ENCODE measurements at regions not wholly inside any gene's neighbourhood (a gene's known extent, or its start where the extent isn't known, plus 50 kb on each side); places are given as distances from the start of the nearest gene placed in this dataset.

GRCh38 chr4:100891808-100892207, 374.0 kb upstream of the EMCN start:
- Histone ChIP-seq H2AFZ (ENCODE audit: low read length) (no peak overlapping the region), H3K4me1 (ENCODE audit: insufficient read depth, low read length) (peaks cover 6% of the 10 kb centered on the region), H3K27ac (ENCODE audit: low read depth, low read length) (no peak overlapping the region), H3K36me3 (ENCODE audit: insufficient read depth, low read length) (no peaks in the 10 kb centered on the region), H3K79me2 (ENCODE audit: insufficient read depth, low read length) (no peaks in the 10 kb centered on the region), H3K4me3 (ENCODE audit: insufficient read depth, low read length) (no peak overlapping the region), H3K4me2 (ENCODE audit: insufficient read depth, low read length) (no peak overlapping the region), H3K9me3 (ENCODE audit: low read depth, low read length) (no peaks in the 10 kb centered on the region), H3K27me3 (ENCODE audit: insufficient read depth, low read length) (no peaks in the 10 kb centered on the region), H4K20me1 (ENCODE audit: insufficient read depth, low read length) (no peaks in the 10 kb centered on the region)
- no peak for DNase-seq (ENCODE audit: insufficient read length, low spot score, missing footprints)
- TF ChIP-seq CTCF (IDR thresholded peaks at IDR 0.05; ENCODE audit: extremely low read depth, low read depth, low read length): no peak

DNA sequence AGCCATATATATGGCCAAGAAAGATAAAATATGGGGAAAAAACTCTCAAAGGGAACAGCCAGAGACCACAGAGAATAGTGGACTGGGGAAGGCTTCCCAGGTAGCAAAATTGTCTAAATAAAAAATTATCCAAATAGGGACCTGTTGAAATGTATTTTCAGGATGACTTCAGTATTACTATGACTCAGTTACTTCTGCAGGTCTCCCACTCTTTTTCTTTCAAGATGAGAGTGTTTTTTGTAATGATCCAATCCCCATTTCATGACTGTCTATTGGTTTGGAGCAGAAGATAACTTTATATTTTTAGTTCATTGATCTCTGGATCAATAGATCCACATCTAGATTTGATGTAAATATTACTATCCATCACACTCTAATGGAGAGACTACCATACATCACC, 372.1 kb upstream of the EMCN start:
- TF ChIP-seq CTCF (IDR thresholded peaks at IDR 0.05; ENCODE audit: extremely low read depth, low read depth, low read length): no peak
- Histone ChIP-seq H3K9me3 (ENCODE audit: low read depth, low read length) (no peaks in the 10 kb centered on the region), H4K20me1 (ENCODE audit: insufficient read depth, low read length) (no peaks in the 10 kb centered on the region), H3K36me3 (ENCODE audit: insufficient read depth, low read length) (no peaks in the 10 kb centered on the region), H3K4me1 (ENCODE audit: insufficient read depth, low read length) (no peaks in the 10 kb centered on the region), H3K4me2 (ENCODE audit: insufficient read depth, low read length) (no peak overlapping the region), H3K4me3 (ENCODE audit: insufficient read depth, low read length) (no peak overlapping the region), H2AFZ (ENCODE audit: low read length) (no peak overlapping the region), H3K27me3 (ENCODE audit: insufficient read depth, low read length) (no peaks in the 10 kb centered on the region), H3K27ac (ENCODE audit: low read depth, low read length) (no peak overlapping the region), H3K79me2 (ENCODE audit: insufficient read depth, low read length) (no peaks in the 10 kb centered on the region)
- DNase-seq (ENCODE audit: insufficient read length, low spot score, missing footprints): no peak

DNA sequence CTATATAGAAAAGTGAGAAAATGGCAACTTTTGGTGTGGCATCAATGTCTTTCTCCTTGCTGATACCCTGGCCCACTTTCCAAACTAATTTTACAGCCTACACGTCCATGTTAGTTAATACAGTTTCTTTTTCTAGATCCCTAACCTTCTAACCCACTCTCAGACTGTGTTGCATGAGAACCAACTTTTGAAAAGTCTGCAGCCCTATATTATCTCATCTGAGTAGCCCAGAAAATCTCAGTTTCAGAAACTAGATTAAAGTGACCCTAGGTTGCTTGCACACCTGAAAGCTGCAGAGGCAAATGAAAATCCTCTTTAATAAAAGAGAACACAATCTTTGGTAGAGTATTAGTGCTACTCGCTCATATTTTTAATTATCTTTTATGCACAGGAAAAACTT, 371.6 kb upstream of the EMCN start:
- Histone ChIP-seq H3K36me3 (ENCODE audit: insufficient read depth, low read length) (no peaks in the 10 kb centered on the region), H2AFZ (ENCODE audit: low read length) (no peak overlapping the region), H3K27ac (ENCODE audit: low read depth, low read length) (no peak overlapping the region), H4K20me1 (ENCODE audit: insufficient read depth, low read length) (no peaks in the 10 kb centered on the region), H3K4me3 (ENCODE audit: insufficient read depth, low read length) (no peak overlapping the region), H3K27me3 (ENCODE audit: insufficient read depth, low read length) (no peaks in the 10 kb centered on the region), H3K4me1 (ENCODE audit: insufficient read depth, low read length) (no peaks in the 10 kb centered on the region), H3K9me3 (ENCODE audit: low read depth, low read length) (no peaks in the 10 kb centered on the region), H3K79me2 (ENCODE audit: insufficient read depth, low read length) (no peaks in the 10 kb centered on the region), H3K4me2 (ENCODE audit: insufficient read depth, low read length) (no peak overlapping the region)
- DNase-seq (ENCODE audit: insufficient read length, low spot score, missing footprints): no peak
- no peak for TF ChIP-seq CTCF (IDR thresholded peaks at IDR 0.05; ENCODE audit: extremely low read depth, low read depth, low read length)

DNA sequence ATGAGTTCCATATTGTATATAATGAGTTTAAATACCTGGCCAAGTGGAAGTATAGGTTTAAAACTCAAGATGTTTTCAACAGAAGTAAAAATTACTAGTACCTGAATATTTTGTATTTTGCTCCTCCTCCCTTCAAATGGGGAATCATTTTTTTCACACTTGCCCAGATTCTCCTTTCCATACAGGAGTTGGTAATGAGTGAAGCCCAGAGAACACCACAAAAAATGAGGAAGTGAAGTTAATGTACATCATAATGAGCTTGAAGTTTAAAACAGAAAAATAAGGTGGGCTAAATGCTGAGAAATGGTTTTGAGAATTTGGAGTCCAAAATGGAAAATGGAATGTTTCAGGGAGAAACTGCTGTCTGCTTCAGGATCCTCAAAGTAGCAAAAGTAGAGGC, 364.8 kb upstream of the EMCN start:
- Histone ChIP-seq H3K27ac (ENCODE audit: low read depth, low read length) (no peak overlapping the region), H3K36me3 (ENCODE audit: insufficient read depth, low read length) (no peaks in the 10 kb centered on the region), H3K4me3 (ENCODE audit: insufficient read depth, low read length) (no peak overlapping the region), H3K4me1 (ENCODE audit: insufficient read depth, low read length) (no peaks in the 10 kb centered on the region), H2AFZ (ENCODE audit: low read length) (no peak overlapping the region), H3K27me3 (ENCODE audit: insufficient read depth, low read length) (no peaks in the 10 kb centered on the region), H3K9me3 (ENCODE audit: low read depth, low read length) (no peaks in the 10 kb centered on the region), H3K4me2 (ENCODE audit: insufficient read depth, low read length) (no peak overlapping the region), H3K79me2 (ENCODE audit: insufficient read depth, low read length) (no peaks in the 10 kb centered on the region), H4K20me1 (ENCODE audit: insufficient read depth, low read length) (no peaks in the 10 kb centered on the region)
- TF ChIP-seq CTCF (IDR thresholded peaks at IDR 0.05; ENCODE audit: extremely low read depth, low read depth, low read length): no peak
- DNase-seq (ENCODE audit: insufficient read length, low spot score, missing footprints): no peak

Data from osteoblast (primary cell).